NCI-H82 (cell line): ENCODE measurements at regions not wholly inside any gene's neighbourhood (a gene's known extent, or its start where the extent isn't known, plus 50 kb on each side); places are given as distances from the start of the nearest gene placed in this dataset.
"Not testable (repeated sequence)": the region's sequence is repeated elsewhere in the genome, so short reads cannot be mapped to it uniquely, and the experiment has no call there.

Source experiments
- DNase-seq: peaks from one replicate; lab custom pipeline; 2025; lab: John Stamatoyannopoulos, UW

DNA sequence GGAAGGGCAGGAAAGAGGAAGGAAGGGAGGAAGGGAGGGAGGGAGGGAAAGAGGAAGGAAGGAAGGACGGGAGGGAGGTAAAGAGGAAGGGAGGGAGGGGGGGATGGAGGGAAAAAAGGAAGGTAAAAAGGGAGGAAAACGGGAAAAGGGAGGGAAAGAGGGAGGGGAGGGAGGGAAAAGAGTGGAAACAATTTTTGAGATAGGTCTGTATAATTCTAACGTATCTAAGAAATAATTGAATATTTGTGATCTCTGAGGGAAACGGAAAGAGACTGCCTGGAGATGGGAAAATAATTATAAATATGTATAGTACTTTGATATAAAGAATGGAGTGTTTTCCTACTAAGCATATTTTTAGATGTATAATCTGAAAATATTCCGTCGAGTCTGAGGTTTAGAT is 158.2 kb upstream of the FOXK1 start:
- DNase-seq = no peak

DNA sequence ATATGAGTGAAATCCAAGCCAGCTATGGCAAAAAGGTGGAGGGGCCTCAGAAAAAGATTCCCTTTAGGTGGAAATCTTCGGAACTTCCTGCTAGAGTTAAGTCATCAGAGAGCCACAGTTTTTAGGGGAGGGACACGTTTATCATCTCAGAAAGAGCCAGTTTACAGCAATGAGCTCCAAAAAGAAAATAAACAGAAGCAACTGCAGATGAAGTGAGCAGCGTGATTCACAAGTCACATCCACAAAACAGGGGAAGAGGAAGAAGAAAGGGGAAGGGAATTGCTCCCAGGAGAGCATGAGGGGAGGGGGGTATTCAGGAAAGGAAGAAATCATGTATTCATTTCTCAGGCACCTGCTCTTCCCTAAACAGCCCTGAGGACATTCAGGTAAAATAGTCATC is 156.2 kb upstream of the FOXK1 start:
- DNase-seq = no peak

DNA sequence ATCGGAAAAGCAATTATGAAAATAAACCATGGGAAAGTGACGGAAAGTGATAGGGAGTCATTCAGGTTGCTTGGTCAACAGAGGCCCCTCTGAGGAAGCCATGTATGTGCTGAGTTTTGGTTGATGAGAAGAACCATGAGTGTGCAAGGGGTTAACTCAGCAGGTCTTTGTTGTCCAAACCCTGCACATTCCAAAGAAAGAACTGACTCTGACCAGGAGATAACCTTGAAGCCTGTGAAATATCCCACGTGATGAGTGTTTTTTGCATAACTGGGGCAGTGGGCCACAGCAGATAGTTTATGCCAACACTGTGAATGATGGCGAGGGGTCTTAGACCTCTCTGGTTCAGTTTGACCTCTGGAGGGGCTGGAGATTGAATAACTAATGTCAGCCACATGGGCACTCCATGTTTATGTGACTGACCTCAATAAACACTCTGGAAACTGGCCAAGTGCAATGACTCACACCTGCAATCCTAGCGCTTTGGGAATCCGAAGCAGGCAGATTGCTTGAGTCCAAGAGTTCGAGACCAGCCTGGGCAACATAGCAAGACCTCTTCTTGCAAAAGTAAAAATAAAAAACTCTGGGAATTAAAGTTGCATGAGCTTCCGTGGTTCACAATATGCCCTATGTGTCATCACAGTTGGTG is 154.0 kb upstream of the FOXK1 start:
- DNase-seq = no peak

DNA sequence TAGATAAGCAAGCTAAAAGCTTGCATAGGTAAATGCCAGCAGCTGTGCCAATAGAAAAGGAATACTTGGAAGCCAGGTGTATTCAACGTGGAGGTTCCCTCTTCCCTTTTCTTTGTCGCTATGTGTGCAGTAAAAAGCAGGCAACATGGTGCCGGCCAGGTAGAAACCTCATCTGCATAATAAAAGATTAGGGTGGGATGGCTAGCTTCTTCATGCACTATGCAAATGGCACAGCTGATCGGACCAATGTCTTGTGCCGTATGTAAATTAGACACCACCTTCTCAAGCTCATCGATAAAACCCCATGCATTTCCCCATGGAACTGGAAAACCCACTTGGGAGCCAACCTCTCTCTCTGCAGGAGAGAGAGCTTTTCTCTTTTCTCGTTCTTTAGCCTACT is 150.9 kb upstream of the FOXK1 start:
- DNase-seq = peak; percentile 4

DNA sequence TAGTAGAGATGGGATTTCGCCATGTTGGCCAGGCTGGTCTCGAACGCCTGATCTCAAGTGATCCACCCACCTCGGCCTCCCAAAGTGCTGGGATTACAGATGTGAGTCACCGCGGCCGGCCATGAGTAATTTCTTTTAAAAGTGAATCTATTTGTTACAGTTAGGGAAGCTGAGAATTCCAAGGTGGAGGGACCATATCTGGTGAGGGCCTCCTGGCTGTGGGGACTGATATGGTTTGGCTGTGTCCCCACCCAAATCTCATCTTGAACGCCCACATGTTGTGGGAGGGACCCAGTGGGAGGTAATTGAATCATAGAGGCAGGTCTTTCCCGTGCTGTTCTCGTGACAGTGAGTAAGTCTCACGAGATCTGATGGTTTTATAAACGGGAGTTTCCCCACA is 148.8 kb upstream of the FOXK1 start:
- not testable (repeated sequence) for DNase-seq

DNA sequence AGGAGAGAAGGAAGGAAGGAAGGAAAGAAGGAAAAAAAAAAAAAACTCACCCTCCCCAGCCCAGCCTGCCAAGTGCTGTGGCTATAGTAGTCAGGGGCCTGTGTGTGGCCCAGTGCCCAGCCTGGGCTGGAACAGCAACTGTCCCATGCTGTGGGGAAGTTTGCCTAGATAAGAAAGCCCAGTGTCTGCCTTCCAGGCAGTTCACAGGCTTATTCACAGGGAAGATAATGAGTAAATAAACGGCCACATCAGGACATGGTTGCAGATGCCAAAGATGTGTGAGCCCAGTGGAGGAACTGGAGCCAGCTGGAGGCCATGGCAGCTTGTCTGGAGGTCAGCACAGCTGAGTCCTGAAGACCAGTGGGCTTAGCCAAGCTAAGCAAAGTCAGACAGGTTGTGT is 132.4 kb upstream of the FOXK1 start:
- DNase-seq = no peak

DNA sequence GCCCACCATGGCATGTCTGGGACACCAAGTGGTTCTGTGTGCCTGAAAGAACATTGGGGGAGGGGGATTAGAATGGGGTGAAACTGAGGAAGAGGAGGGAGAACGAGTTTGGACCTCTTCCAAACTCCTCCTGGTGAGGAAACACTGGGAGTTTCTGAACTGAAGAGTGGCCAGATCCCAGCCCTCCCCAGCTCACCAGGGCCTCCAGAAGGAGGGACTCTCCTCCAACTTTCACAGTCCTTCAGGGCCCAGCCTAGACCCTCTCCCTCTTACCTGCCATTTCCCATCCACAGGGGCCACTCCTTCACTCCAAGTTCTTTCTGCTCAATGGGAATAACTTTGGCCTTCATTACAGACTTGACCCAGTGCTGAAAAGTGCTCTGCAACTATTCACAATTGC is 132.0 kb upstream of the FOXK1 start:
- no peak for DNase-seq

DNA sequence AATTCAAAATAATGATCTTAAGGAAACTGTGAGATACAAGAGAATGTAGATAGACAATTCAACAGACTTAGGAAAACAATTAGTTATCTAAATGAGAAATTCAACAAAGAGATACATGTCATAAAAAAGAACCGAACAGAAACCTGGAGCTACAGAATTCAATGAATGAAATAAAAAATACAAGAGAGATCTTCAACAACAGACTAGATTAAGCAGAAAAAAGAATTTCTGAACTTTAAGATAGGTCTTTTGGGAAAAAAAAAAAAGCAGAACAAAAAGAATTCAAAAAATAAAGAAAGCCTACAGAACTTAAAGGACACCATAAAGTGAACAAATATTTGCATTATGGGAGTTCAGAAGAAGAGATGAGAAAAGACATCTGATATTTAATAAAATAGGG is 129.1 kb upstream of the FOXK1 start:
- no peak for DNase-seq

DNA sequence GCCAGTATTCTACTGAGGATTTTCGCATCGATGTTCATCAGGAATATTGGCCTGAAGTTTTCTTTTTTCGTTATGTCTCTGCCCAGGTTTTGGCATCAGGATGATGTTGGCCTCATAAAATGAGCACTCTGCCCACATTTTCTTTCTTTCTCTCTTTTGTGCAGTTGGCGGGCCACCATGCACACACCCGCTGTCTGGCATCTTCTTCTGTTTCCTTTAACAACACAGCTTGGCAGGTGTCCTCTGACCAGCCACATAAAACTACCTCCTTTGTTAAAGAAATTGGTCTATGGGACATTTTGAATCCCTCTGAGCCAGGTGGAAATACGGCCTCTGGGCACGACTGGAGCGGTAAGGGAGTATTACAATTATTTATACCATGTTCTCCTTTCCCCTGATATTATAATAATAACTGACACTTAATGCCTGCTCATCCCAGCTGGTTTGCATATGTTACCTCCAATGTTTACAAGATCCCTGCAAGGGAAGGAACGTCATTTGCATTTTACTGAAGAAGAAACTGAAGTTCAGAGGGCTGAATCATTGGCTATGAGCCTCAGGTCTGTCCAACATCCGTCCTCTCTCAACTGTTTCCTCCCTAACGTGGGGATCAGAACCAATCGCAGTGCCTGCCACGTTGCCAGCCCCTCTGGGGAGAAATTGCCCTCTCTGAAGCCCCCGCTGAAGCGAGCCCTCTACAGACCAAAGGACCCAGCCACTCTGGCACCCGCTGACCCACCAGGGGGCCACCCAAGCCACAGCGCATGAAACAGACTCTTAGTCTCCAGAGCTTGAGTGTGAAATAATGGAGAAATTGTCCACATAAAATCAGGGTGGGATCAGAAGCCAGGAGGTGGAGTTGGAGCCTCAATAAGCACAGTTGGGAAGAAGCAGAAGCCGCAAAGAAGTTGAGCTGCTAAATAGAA is 125.0 kb upstream of the FOXK1 start:
- no peak for DNase-seq

DNA sequence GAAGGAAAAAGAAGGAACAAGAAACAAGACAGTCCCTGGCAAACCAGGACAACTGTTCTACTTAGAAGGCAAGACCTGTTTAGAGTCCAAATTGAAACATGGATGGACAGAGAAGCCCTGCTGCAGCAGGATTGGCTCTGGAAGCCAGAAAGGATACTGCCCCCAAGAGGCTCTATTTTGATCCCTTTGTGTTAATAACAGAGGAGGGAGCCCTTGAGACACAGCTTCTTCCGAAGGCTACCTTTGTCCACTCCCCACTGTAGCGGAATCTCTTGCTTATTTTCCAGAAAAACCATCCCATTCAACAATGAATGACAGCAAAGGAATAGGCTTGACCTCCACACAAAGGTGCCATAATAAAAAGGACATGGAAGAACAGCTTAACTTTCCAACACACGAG is 120.3 kb upstream of the FOXK1 start:
- peak; percentile 19 for DNase-seq

DNA sequence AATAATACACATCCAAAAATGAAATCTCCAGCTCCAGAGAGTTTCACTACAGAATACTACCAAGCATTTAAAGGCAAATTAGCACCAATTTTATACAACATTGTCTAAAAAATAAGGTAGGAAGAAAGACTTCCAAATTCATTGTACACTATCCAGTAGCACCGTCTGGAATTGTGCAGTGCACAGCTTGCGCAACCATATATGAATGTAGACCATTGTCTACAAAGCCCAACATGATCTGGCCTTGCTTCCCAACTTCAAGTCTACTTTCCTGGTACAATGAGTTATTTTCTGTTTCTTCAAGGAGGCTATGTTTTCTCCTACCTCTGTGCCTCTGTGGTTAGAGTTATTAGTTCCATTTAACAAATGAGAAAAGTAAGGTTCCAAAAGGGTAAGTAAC is 115.4 kb upstream of the FOXK1 start:
- DNase-seq = no peak

DNA sequence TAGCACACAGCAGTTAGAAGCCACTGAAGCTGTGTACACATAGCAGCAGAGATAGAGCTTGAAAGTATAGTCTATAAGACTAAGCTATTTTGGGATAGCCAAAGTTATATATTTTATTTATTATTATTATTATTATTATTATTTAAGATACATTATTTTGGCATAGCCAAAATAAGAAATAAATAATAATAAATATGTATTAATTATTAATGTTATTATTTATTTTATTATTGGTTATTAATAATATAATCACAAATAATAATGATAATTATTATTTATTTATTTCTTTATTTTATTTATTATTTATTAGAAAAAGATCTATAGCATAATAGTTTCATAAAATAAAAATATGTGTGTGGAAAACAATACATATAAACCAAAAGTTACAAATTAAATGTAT is 107.2 kb upstream of the FOXK1 start:
- no peak for DNase-seq

DNA sequence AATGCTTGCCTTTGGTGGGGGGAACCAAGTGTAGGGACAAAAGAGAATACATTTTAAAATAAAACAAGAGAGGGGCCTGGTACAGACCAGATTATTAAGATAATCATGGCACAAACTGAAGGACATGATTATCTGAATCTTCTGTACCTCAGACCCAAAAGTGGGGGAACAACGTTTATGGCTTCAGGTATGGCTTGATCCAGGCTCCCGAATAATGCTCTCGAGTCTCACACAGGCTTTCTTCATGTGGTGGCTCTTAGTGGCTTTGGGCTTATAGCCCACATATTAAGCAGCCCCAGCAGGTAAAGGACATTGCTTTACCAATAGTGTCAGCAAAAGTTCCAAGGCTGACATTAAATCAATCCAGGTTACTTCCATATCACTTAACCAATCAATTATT is 106.8 kb upstream of the FOXK1 start:
- no peak for DNase-seq

DNA sequence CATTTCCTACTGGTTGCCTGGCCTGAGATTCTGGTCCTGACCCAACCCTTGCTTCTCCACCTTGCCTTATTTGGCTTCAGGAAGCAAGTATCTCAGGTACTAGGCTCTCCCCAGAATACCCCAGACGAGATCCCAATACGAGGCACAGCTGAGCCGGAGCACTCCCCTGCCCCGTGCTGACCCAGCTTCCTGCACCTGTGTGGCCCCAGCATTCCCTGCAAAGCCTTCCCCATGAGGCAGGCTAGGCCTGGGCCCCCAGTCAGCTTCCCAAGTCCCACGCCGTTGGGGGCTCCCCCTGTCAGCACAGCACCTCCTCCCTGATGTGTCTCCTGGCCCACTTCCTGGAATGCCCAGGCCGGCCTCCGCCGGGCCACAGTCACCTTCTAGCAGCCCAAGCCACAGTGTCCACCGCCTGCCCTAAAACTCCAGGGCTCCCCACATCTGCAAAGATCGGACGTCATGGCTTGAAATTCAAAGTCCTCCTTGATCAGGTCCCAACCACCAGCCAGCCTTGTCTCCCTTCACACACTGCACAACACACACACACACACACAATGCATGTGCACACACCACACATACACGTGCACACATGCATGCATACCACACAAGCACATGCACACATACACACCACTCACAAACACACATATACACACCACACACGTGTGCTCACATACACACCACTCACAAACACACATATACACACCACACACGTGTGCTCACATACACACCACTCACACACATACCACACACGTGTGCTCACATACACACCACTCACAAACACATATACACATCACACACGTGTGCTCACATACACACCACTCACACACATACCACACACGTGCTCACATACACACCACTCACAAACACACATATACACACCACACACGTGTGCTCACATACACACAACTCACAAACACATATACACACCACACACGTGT is 78.9 kb upstream of the FOXK1 start:
- no peak for DNase-seq

DNA sequence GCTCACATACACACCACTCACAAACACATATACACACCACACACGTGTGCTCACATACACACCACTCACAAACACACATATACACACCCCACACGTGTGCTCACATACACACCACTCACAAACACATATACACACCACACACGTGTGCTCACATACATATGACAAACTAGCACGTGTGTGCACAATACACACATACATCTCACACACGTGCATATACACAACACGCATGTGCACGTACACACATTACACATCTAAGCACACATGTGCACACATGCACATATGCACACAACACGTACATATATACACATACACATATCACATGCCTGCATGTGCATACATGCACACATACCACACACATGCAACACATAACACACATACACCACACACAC is 78.3 kb upstream of the FOXK1 start:
- no peak for DNase-seq

DNA sequence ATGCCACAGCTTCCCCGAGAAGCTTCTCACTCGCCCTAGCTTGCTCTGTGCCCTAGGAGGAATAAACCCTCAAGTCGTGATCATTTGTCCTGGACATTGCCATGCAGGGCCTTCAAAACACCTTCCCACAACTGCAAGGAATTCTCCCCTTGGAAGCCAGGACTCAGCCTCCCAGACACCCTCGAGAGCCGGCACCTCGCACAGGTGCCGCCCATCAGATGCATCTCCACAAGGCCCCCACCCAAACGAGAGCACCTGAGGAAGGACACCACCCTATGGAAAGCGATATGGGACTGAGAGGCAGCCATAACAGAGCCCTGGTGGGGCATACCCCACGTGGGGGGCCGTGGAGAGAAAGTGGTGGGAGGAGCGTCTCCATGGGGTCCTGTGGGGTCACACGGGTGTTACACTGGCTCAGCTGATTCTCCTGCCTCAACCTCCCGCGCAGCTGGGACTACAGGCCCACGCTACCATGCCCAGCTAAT is 77.6 kb upstream of the FOXK1 start:
- DNase-seq = no peak

DNA sequence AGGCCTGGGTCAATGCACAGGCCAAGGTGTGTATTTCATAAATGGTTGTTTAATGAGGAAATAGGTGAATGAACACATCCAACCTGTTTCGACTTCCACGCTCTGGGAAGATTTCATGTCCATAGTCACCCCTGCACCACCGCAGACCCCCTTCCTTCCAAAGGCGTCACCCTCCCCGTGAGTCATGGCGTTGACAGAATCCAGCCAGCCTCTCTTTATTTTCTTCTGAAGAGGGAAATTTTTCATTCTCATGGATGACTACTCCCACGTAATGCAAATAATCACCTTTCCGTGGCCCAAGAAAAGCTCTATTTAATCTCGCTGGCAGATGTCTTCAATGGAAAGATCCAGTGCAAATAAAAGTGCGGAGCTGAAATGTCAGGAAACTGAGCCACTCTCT is 75.3 kb upstream of the FOXK1 start:
- no peak for DNase-seq

DNA sequence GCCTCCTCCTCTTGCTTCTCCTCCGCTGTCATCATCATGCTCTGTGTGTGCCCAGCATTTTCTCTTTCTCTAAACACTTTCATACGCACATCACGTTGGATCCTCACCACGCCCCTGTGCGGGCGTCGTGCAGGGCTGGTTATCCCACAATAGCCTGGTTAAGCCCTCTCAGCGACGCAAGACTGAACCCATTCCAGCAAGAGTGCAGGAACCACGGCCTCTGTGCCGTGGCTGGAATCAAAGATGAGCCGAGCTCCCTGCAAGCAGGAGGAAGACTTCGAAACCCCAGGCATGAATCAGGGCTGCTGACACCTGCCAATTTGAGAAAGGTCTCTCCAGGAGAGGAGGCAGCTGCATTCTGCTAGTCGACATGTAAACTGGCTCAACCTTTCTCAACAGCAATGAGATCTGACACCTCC is 74.8 kb upstream of the FOXK1 start:
- peak; percentile 32 for DNase-seq

DNA sequence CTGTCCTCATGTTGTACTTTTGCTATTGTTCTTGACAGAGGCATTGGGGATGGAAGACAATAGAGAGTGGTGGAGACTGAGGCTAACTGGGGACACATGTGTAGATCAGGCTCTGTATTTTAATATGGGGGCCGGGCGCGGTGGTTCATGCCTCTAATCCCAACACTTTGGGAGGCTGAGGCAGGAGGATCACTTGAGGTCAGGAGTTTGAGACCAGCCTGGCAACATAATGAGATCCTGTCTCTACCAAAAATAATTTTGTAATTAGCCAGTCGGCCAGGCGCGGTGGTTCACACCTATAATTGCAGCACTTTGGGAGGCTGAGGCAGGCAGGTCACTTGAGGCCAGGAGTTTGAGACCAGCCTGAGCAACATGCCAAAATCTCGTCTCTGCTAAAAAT is 72.5 kb upstream of the FOXK1 start:
- DNase-seq = not testable (repeated sequence)

DNA sequence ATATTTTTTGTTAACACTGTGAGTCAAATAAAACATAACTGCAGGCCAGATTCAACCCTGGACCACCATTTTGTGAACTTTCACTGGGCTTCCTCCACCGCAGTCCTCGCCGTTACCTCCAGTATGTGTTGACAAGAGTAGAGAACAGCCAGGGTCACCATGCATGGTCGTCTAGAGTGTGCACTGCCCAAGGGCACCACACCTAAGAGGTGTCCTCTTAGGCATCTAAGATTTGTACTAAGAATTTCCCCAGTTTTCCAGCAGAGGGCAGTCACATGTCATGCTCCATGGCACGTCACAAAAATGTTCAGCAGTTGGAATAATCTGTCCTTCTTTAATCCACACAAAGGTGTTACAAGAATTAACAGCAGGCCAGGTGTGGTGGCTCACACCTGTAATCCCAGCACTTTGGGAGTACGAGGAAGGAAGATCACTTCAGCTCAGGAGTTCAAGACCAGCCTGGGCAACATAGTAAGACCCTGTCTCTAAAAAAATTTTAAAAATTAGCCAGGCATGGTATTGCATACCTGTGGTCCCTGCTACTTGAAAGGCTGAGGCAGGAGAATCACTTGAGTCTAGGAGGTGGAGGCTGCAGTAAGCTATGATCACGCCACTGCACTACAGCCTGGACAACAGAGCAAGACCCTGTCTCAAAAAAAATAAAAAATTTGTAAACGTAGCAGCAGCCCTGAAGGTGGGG is 71.2 kb upstream of the FOXK1 start:
- peak; percentile 87 for DNase-seq

DNA sequence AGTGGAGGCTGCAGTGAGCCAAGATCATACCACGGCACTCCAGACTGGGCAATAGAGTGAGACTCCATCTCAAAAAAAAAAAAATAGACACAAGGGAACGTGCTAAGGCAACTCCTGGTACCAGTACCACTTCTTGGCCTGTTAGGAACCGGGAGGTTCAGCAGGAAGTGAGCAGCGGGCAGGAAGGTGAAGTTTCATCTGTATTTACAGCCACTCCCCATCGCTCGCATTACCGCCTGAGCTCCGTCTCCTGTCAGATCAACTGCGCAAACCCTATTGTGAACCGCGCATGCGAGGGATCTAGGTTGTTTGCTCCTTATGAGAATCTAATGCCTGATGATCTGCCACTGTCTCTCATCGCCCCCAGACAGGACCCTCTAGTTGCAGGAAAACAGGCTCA is 69.9 kb upstream of the FOXK1 start:
- no peak for DNase-seq
